ENCODE measurements at regions not wholly inside any gene's neighbourhood (a gene's known extent, or its start where the extent isn't known, plus 50 kb on each side); places are given as distances from the start of the nearest gene placed in this dataset.

- H3K9me3 ChIP-seq (replicated peaks in 1 of 3): no peaks in the 10 kb centered on the region
- H3K36me3 ChIP-seq (replicated peaks in 1 of 2): no peaks in the 10 kb centered on the region
- no peak overlapping the region for H3K4me3 ChIP-seq
- intact Hi-C loops (cut with DNase I): no loop called here
- WGBS, 4 donors: 80 to 87% (median 82%) methylated on average over 1 of the region's 1 CpG
- TF ChIP-seq CTCF (IDR thresholded peaks at IDR 0.05): no peak
- no peaks in the 10 kb centered on the region for H3K27me3 ChIP-seq
- no peak overlapping the region for H3K27ac ChIP-seq
- H3K4me1 ChIP-seq (replicated peaks in 1 of 2): no peaks in the 10 kb centered on the region
- DNase-seq: no peak
Observed at GRCh38 chr3:103698646-103699045, 1263.8 kb downstream of the ZPLD1 start.

- TF ChIP-seq CTCF (IDR thresholded peaks at IDR 0.05) (no peak), POLR2A (IDR thresholded peaks at IDR 0.05) (no peak)
- Histone ChIP-seq H3K4me3 (no peak overlapping the region), H3K9me3 (replicated peaks in 1 of 3) (no peaks in the 10 kb centered on the region), H3K36me3 (replicated peaks in 1 of 2) (no peaks in the 10 kb centered on the region), H3K27me3 (no peaks in the 10 kb centered on the region), H3K4me1 (replicated peaks in 1 of 2) (no peaks in the 10 kb centered on the region), H3K27ac (no peak overlapping the region)
- DNase-seq: no peak
- 67 to 85% (median 74%) methylated on average over 3 of the region's 3 CpGs for WGBS, 4 donors
- intact Hi-C loops (cut with DNase I): no loop called here
Observed at GRCh38 chr3:103699228-103699627, 1264.4 kb downstream of the ZPLD1 start.

- 42 to 63% (median 51%) methylated on average over 2 of the region's 2 CpGs for WGBS, 4 donors
- no peak overlapping the region for H3K27ac ChIP-seq
Observed at GRCh38 chr3:103705641-103706040, 1270.8 kb downstream of the ZPLD1 start.

GRCh38 chr3:103706671-103707070, 1271.9 kb downstream of the ZPLD1 start:
- TF ChIP-seq CTCF (IDR thresholded peaks at IDR 0.05): no peak
- TF ChIP-seq POLR2A (IDR thresholded peaks at IDR 0.05): no peak
- no peak for DNase-seq
- H3K9me3 ChIP-seq (replicated peaks in 1 of 3): no peaks in the 10 kb centered on the region
- H3K36me3 ChIP-seq (replicated peaks in 1 of 2): no peaks in the 10 kb centered on the region
- no peak overlapping the region for H3K27ac ChIP-seq
- no peaks in the 10 kb centered on the region for H3K4me1 ChIP-seq (replicated peaks in 1 of 2)
- no peaks in the 10 kb centered on the region for H3K27me3 ChIP-seq
- no peak overlapping the region for H3K4me3 ChIP-seq
- intact Hi-C loops (cut with DNase I): no loop called here
- 45 to 63% (median 58%) methylated on average over 1 of the region's 1 CpG for WGBS, 4 donors

More at GRCh38 chr3:103705641-103706040, 1270.8 kb downstream of the ZPLD1 start:
- Histone ChIP-seq H3K27me3 (no peaks in the 10 kb centered on the region), H3K4me3 (no peak overlapping the region), H3K4me1 (replicated peaks in 1 of 2) (no peaks in the 10 kb centered on the region), H3K36me3 (replicated peaks in 1 of 2) (no peaks in the 10 kb centered on the region), H3K9me3 (replicated peaks in 1 of 3) (no peaks in the 10 kb centered on the region)
- DNase-seq: no peak
- TF ChIP-seq CTCF (IDR thresholded peaks at IDR 0.05): no peak
- intact Hi-C loops (cut with DNase I): no loop called here
